NCI-H2227 (cell line): ENCODE measurements at regions not wholly inside any gene's neighbourhood (a gene's known extent, or its start where the extent isn't known, plus 50 kb on each side); places are given as distances from the start of the nearest gene placed in this dataset.

Experiments used
- DNase-seq: peaks from one replicate; lab custom pipeline; 2025; ENCODE audit not compliant: unreplicated experiment; lab: John Stamatoyannopoulos, UW

DNA sequence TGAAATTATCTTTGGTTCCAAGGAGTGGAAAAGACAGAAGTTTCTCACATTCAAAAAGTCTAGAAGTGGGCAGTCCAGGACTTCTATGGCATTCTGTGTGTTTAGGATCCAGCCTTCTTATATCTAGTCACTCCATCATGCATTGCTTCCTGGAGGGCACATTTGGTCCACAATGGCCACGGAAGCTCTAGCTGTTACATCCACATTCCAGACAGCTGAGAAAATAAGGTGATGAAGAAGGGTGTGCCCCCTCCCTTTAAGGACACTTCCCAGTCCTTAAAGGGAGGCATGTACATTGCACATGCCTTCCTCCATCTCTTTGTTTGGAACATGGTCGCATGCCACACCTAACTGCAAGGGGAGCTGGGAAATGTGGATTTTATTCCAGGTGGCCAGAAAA, 59.9 kb upstream of the BZW1 start:
- no peak for DNase-seq

GRCh38 chr2:200752332-200752731, 59.4 kb upstream of the BZW1 start:
- DNase-seq = no peak

DNA sequence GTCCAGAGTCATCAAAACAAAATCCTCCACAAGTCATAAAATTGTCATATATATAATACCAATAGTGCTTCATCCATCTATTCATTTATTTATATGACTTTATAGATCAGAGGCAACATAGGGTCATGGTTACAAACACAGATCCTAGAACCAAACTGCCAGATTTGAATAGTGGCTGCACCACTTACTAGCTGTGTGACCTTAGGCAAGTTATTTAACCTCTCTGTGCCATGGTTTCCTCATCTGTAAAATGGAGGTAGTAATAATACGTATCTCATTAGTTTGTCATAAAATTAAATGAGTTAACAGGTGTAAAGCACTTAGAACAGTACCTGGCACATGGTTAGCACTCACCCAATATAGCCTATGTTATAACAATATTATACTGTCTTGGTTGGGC, 58.9 kb upstream of the BZW1 start:
- DNase-seq = no peak

DNA sequence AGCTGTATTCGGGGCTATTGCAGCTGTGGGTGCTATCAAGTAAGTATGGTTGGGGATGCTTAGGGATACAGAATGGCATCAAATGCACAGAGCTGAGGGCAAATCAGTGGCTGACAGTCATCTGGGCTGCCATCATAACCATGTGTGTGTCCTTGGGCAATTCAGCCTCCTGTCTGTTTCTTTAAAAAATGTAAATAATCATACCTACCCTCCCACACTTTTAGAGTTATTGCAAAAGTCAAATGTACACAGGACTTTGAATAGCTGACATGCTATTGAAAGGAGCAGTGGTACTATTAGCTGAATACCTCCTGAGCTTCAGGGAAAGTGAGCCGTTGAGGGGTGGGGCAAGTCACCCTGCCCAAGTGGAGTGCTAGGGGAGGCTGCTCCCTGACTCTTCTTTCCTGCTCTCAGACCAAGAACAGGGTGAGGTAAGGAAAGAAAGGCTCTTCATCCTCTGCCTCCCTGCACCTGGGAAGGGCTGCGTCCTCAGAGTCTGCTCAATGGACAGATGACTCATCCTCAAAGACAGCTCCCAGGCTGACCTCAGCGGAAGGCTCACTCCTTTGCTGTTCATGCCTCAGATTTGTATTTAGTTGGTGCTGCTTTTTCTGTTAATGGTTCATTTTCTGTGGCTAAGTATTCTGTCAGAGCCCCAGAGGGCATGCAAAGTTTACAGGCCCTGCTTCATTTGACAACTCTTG, 54.9 kb upstream of the BZW1 start:
- no peak for DNase-seq

- DNase-seq = no peak
These were observed 54.3 kb upstream of the BZW1 start for GRCh38 chr2:200757399-200757798.

DNA sequence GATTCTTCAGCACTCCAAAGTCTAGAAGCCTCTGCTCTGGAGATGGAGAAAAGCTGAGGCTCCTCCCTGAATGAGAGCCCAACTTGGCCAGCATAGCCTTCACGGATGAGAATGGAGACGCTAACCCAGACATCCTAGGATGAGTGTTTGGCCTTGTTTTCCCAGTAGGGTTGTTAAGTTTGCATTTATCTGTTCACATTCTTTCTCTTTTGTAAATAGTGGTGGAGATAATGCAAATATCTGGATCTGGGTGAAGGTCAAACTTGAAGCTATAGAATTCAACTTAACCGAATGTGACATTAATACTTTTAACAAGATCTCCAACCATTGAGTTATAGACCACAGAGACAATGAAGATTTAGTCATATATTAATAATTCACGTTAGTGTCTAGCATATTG, 53.4 kb upstream of the BZW1 start:
- DNase-seq = no peak

DNA sequence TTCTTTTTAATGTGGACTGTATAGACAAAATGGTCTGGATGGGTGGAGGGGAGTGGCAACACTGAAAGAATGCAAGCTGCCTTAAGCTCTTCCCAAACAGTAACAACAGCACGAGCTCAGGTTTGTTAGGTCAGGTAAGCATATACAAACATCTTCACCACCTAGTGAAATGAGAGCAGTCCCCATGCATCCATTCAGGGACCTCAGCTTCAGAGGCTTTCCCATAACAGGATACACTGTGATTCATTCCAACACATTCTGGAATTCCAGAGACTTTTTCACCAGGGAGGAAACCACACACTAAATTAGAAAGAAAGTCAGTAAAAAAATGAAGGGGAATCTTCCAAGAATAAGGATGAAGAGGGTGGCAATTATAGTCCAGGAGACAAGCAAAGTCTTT, 50.4 kb upstream of the BZW1 start:
- DNase-seq = no peak
